HepG2 (cell line): ENCODE measurements at regions not wholly inside any gene's neighbourhood (a gene's known extent, or its start where the extent isn't known, plus 50 kb on each side); places are given as distances from the start of the nearest gene placed in this dataset.

Experiments
- AKAP8 ChIP-seq: sonication (generic); formaldehyde crosslinking; IDR thresholded peaks from 2 replicates; pipeline ENCODE4 v1.5.1; 2020; ENCODE audit warnings: mild to moderate bottlenecking, missing genetic modification reagents
- BRCA1 ChIP-seq: sonication (generic); formaldehyde crosslinking; IDR thresholded peaks from 2 replicates; pipeline ENCODE4 v1.4.0; 2020; ENCODE audit warnings: missing genetic modification reagents
- DNMT1 ChIP-seq: sonication (generic); formaldehyde crosslinking; IDR thresholded peaks from 2 replicates; pipeline ENCODE4 v1.5.1; 2020; ENCODE audit warnings: mild to moderate bottlenecking, missing genetic modification reagents
- JUN ChIP-seq: sonication (generic); formaldehyde crosslinking; IDR thresholded peaks from 2 replicates; pipeline ENCODE4 v1.4.0; 2020; ENCODE audit warnings: mild to moderate bottlenecking, missing genetic modification reagents
- PCBP1 ChIP-seq: fragments of 200-400 bp; formaldehyde crosslinking; IDR thresholded peaks from 2 replicates; pipeline ENCODE4 v1.6.1; 2017; ENCODE audit warnings: mild to moderate bottlenecking, low read depth, low read length, borderline replicate concordance
- POLR2G ChIP-seq: fragments of 200-400 bp; formaldehyde crosslinking; IDR thresholded peaks from 2 replicates; pipeline ENCODE4 v1.6.1; 2018; ENCODE audit warnings: mild to moderate bottlenecking, low read depth, low read length, moderate library complexity
- PPARG ChIP-seq: conservative IDR thresholded peaks from 2 replicates; pipeline ENCODE4 v1.6.1; 2016; ENCODE audit warnings: missing biosample characterization, missing genetic modification reagents
- RARA ChIP-seq: IDR thresholded peaks from 2 replicates; pipeline ENCODE4 v1.6.1; 2016; ENCODE audit warnings: missing genetic modification reagents, missing compliant biosample characterization
- RXRA ChIP-seq: sonication (generic); formaldehyde crosslinking; IDR thresholded peaks from 2 replicates; pipeline ENCODE4 v1.5.1; 2020; ENCODE audit warnings: missing genetic modification reagents
- ZNF282 ChIP-seq: fragments of 450-650 bp; IDR thresholded peaks from 2 replicates; pipeline ENCODE4 v1.6.1; 2018; ENCODE audit not compliant: partially characterized antibody
- ZNF382 ChIP-seq: sonication (generic); formaldehyde crosslinking; IDR thresholded peaks from 2 replicates; pipeline ENCODE4 v1.5.0; 2020; ENCODE audit warnings: missing genetic modification reagents, mild to moderate bottlenecking, borderline replicate concordance
- ZNF816 ChIP-seq: sonication (generic); formaldehyde crosslinking; IDR thresholded peaks from 2 replicates; pipeline ENCODE4 v1.8.0; 2022; ENCODE audit warnings: missing genetic modification reagents, mild to moderate bottlenecking, borderline replicate concordance
- TF ChIP-seq, protein P1 (sequence below): IDR thresholded peaks from 2 replicates; pipeline ENCODE4 v1.6.1; 2016; ENCODE audit warnings: low read depth
- TF ChIP-seq, protein P2 (sequence below): sonication (generic); formaldehyde crosslinking; IDR thresholded peaks from 2 replicates; pipeline ENCODE4 v1.4.0; 2020; ENCODE audit warnings: mild to moderate bottlenecking, missing genetic modification reagents
- TF ChIP-seq, protein P3 (sequence below): sonication (generic); formaldehyde crosslinking; IDR thresholded peaks from 2 replicates; pipeline ENCODE4 v1.4.0; 2020; ENCODE audit warnings: missing genetic modification reagents
- TF ChIP-seq, protein P4 (sequence below): sonication (generic); formaldehyde crosslinking; IDR thresholded peaks from 2 replicates; pipeline ENCODE4 v1.8.1; 2023; ENCODE audit warnings: mild to moderate bottlenecking, moderate library complexity, missing genetic modification reagents
- TF ChIP-seq, protein P5 (sequence below): IDR thresholded peaks from 2 replicates; pipeline ENCODE4 v1.6.1; 2012; ENCODE audit warnings: low read depth, low read length, improper control_type of control experiment

DNA sequence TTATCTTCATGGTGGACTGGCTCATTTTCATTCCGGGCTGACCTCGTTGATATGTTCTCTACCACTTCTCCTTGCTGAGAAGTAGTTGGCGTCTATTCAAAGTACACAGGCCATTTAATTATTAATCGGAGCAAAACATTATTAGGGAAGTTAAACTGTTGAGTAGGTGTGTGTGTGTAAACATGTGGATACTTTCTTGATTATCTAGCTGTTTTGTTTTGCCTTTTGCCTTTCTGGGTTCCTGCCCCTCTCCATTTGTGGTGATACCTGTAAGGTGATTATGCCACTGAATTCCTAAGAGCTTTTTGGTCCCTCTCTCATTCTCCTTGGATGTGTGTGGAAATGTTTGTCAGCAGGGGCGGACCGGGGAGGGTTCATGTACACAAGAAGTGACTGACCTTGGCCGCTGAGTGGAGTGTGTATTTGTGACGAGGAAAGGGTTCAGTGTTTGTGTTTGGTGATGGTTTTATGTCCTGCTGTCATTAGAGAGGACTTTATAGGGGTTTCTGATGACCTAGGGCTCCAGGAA is 56.6 kb upstream of the PPP2R5A start (continued):
- TF ChIP-seq POLR2G (no peak), PCBP1 (no peak), ZNF382 (CRISPR knock-in tag) (no peak), RARA (CRISPR knock-in tag) (peak; percentile 93), AKAP8 (CRISPR knock-in tag) (no peak), BRCA1 (CRISPR knock-in tag) (no peak), ZNF282 (no peak), PPARG (CRISPR knock-in tag) (no peak; the same call in 1 of the 2 replicates), ZNF816 (no peak), RXRA (CRISPR knock-in tag) (peak; percentile 61; the same call in 1 of the 2 replicates), JUN (CRISPR knock-in tag) (no peak), DNMT1 (CRISPR knock-in tag) (no peak)
- TF ChIP-seq, protein P1, sequence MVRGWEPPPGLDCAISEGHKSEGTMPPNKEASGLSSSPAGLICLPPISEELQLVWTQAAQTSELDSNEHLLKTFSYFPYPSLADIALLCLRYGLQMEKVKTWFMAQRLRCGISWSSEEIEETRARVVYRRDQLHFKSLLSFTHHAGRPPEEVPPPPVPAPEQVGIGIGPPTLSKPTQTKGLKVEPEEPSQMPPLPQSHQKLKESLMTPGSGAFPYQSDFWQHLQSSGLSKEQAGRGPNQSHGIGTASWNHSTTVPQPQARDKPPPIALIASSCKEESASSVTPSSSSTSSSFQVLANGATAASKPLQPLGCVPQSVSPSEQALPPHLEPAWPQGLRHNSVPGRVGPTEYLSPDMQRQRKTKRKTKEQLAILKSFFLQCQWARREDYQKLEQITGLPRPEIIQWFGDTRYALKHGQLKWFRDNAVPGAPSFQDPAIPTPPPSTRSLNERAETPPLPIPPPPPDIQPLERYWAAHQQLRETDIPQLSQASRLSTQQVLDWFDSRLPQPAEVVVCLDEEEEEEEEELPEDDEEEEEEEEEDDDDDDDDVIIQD: no peak
- TF ChIP-seq, protein P2, sequence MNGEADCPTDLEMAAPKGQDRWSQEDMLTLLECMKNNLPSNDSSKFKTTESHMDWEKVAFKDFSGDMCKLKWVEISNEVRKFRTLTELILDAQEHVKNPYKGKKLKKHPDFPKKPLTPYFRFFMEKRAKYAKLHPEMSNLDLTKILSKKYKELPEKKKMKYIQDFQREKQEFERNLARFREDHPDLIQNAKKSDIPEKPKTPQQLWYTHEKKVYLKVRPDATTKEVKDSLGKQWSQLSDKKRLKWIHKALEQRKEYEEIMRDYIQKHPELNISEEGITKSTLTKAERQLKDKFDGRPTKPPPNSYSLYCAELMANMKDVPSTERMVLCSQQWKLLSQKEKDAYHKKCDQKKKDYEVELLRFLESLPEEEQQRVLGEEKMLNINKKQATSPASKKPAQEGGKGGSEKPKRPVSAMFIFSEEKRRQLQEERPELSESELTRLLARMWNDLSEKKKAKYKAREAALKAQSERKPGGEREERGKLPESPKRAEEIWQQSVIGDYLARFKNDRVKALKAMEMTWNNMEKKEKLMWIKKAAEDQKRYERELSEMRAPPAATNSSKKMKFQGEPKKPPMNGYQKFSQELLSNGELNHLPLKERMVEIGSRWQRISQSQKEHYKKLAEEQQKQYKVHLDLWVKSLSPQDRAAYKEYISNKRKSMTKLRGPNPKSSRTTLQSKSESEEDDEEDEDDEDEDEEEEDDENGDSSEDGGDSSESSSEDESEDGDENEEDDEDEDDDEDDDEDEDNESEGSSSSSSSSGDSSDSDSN (CRISPR knock-in tag): no peak
- TF ChIP-seq, protein P3, sequence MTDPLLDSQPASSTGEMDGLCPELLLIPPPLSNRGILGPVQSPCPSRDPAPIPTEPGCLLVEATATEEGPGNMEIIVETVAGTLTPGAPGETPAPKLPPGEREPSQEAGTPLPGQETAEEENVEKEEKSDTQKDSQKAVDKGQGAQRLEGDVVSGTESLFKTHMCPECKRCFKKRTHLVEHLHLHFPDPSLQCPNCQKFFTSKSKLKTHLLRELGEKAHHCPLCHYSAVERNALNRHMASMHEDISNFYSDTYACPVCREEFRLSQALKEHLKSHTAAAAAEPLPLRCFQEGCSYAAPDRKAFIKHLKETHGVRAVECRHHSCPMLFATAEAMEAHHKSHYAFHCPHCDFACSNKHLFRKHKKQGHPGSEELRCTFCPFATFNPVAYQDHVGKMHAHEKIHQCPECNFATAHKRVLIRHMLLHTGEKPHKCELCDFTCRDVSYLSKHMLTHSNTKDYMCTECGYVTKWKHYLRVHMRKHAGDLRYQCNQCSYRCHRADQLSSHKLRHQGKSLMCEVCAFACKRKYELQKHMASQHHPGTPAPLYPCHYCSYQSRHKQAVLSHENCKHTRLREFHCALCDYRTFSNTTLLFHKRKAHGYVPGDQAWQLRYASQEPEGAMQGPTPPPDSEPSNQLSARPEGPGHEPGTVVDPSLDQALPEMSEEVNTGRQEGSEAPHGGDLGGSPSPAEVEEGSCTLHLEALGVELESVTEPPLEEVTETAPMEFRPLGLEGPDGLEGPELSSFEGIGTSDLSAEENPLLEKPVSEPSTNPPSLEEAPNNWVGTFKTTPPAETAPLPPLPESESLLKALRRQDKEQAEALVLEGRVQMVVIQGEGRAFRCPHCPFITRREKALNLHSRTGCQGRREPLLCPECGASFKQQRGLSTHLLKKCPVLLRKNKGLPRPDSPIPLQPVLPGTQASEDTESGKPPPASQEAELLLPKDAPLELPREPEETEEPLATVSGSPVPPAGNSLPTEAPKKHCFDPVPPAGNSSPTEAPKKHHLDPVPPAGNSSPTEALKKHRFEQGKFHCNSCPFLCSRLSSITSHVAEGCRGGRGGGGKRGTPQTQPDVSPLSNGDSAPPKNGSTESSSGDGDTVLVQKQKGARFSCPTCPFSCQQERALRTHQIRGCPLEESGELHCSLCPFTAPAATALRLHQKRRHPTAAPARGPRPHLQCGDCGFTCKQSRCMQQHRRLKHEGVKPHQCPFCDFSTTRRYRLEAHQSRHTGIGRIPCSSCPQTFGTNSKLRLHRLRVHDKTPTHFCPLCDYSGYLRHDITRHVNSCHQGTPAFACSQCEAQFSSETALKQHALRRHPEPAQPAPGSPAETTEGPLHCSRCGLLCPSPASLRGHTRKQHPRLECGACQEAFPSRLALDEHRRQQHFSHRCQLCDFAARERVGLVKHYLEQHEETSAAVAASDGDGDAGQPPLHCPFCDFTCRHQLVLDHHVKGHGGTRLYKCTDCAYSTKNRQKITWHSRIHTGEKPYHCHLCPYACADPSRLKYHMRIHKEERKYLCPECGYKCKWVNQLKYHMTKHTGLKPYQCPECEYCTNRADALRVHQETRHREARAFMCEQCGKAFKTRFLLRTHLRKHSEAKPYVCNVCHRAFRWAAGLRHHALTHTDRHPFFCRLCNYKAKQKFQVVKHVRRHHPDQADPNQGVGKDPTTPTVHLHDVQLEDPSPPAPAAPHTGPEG: no peak
- TF ChIP-seq, protein P4, sequence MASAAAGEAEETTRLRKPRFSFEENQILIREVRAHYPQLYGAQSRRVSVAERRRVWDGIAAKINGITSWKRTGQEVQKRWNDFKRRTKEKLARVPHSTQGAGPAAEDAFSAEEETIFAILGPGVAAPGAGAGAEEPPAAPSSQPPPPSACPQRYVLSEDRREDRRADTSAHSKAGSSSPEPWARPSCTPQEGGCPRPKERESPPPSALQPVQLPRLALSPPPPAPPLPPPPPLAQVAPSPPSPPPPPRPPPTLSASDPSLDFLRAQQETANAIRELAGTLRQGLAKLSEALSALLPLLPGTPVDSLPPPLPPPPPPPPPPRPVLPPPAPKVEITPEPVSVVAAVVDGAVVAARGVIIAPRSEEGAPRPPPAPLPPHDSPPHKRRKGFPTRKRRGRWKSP (CRISPR knock-in tag): no peak; the same call in 1 of the 2 replicates
- TF ChIP-seq, protein P5, sequence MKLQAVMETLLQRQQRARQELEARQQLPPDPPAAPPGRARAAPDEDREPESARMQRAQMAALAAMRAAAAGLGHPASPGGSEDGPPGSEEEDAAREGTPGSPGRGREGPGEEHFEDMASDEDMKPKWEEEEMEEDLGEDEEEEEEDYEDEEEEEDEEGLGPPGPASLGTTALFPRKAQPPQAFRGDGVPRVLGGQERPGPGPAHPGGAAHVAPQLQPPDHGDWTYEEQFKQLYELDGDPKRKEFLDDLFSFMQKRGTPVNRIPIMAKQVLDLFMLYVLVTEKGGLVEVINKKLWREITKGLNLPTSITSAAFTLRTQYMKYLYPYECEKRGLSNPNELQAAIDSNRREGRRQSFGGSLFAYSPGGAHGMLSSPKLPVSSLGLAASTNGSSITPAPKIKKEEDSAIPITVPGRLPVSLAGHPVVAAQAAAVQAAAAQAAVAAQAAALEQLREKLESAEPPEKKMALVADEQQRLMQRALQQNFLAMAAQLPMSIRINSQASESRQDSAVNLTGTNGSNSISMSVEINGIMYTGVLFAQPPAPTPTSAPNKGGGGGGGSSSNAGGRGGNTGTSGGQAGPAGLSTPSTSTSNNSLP: peak; percentile 57; the same call in 1 of the 2 replicates
